HEK293 (cell line): ENCODE measurements at regions not wholly inside any gene's neighbourhood (a gene's known extent, or its start where the extent isn't known, plus 50 kb on each side); places are given as distances from the start of the nearest gene placed in this dataset.

Source experiments
- CTCF ChIP-seq: fragments of 450-650 bp; formaldehyde crosslinking; IDR thresholded peaks from 2 replicates; pipeline ENCODE4 v1.5.1; 2016; ENCODE audit warnings: missing biosample characterization, missing genetic modification characterization
- HOXC10 ChIP-seq: sonication (generic); formaldehyde crosslinking; IDR thresholded peaks from 2 replicates; pipeline ENCODE4 v1.8.1; 2023; ENCODE audit warnings: mild to moderate bottlenecking, missing genetic modification reagents
- KLF8 ChIP-seq: fragments of 450-650 bp; formaldehyde crosslinking; IDR thresholded peaks from 2 replicates; pipeline ENCODE4 v1.5.1; 2016; ENCODE audit warnings: missing biosample characterization, missing genetic modification characterization
- OSR2 ChIP-seq: fragments of 450-650 bp; formaldehyde crosslinking; IDR thresholded peaks from 2 replicates; pipeline ENCODE4 v1.5.1; 2016; ENCODE audit warnings: missing biosample characterization, missing genetic modification characterization
- PRDM4 ChIP-seq: fragments of 450-650 bp; formaldehyde crosslinking; IDR thresholded peaks from 2 replicates; pipeline ENCODE4 v1.5.1; 2017; ENCODE audit warnings: missing biosample characterization, missing genetic modification characterization
- REST ChIP-seq: fragments of 450-650 bp; formaldehyde crosslinking; IDR thresholded peaks from 2 replicates; pipeline ENCODE4 v1.5.1; 2016; ENCODE audit warnings: missing biosample characterization, missing genetic modification characterization
- TRIM28 ChIP-seq: IDR thresholded peaks from 2 replicates; pipeline ENCODE4 v1.6.1; 2011; ENCODE audit warnings: low read length, control low read depth, borderline replicate concordance
- ZBTB21 ChIP-seq: fragments of 450-650 bp; formaldehyde crosslinking; IDR thresholded peaks from 2 replicates; pipeline ENCODE4 v1.5.1; 2017; ENCODE audit warnings: missing biosample characterization, missing genetic modification characterization
- ZNF146 ChIP-seq: fragments of 450-650 bp; formaldehyde crosslinking; IDR thresholded peaks from 2 replicates; pipeline ENCODE4 v1.5.1; 2016; ENCODE audit warnings: missing biosample characterization, missing genetic modification characterization
- ZNF169 ChIP-seq: fragments of 450-650 bp; formaldehyde crosslinking; IDR thresholded peaks from 2 replicates; pipeline ENCODE4 v1.5.1; 2016; ENCODE audit warnings: missing biosample characterization, missing genetic modification characterization
- ZNF23 ChIP-seq: fragments of 450-650 bp; formaldehyde crosslinking; IDR thresholded peaks from 2 replicates; pipeline ENCODE4 v1.5.1; 2016; ENCODE audit warnings: missing biosample characterization, missing genetic modification characterization, borderline replicate concordance
- ZNF354C ChIP-seq: fragments of 450-650 bp; formaldehyde crosslinking; IDR thresholded peaks from 2 replicates; pipeline ENCODE4 v1.5.1; 2016; ENCODE audit warnings: missing biosample characterization, missing genetic modification characterization, low read depth, borderline replicate concordance
- ZNF548 ChIP-seq: fragments of 450-650 bp; formaldehyde crosslinking; IDR thresholded peaks from 2 replicates; pipeline ENCODE4 v1.5.1; 2016; ENCODE audit warnings: missing biosample characterization, missing genetic modification characterization
- ZNF76 ChIP-seq: fragments of 450-650 bp; formaldehyde crosslinking; IDR thresholded peaks from 2 replicates; pipeline ENCODE4; 2016; ENCODE audit warnings: low read depth, missing biosample characterization, missing genetic modification characterization, borderline replicate concordance

- TF ChIP-seq OSR2 (tag by site-specific recombination): no peak
- no peak for TF ChIP-seq HOXC10 (CRISPR knock-in tag)
- TF ChIP-seq PRDM4 (tag by site-specific recombination): no peak
- TF ChIP-seq ZNF146 (tag by site-specific recombination): no peak
- TF ChIP-seq CTCF (tag by site-specific recombination): no peak
- TF ChIP-seq KLF8 (tag by site-specific recombination): no peak
- no peak for TF ChIP-seq REST (tag by site-specific recombination)
- TF ChIP-seq ZNF23 (tag by site-specific recombination): no peak
- TF ChIP-seq ZNF354C (tag by site-specific recombination): no peak
- TF ChIP-seq ZNF548 (tag by site-specific recombination): no peak
- no peak for TF ChIP-seq ZNF76 (tag by site-specific recombination)
- no peak for TF ChIP-seq ZBTB21 (tag by site-specific recombination)
- TF ChIP-seq ZNF169 (tag by site-specific recombination): no peak
- TF ChIP-seq TRIM28: no peak
These were observed 387.2 kb upstream of the NCAM2 start for GRCh38 chr21:20611008-20611407.
